Stimulated activated CD4-positive, alpha-beta T cell treated with anti-CD3 and anti-CD28 coated beads, Interleukin-4, amount 100 ng/mL, for 4 hours (primary cell): ENCODE measurements at regions not wholly inside any gene's neighbourhood (a gene's known extent, or its start where the extent isn't known, plus 50 kb on each side); places are given as distances from the start of the nearest gene placed in this dataset.
"Not testable (repeated sequence)": the region's sequence is repeated elsewhere in the genome, so short reads cannot be mapped to it uniquely, and the experiment has no call there.

Experiments
- DNase-seq, 2 experiments: peaks; one replicate each; pipeline ENCODE4 v3.0.0-alpha.2; 2020

GRCh38 chrX:1700757-1701156, 85.9 kb downstream of the ASMT start:
- DNase-seq: no peak

GRCh38 chrX:1701396-1701901, 86.6 kb downstream of the ASMT start:
- DNase-seq: not testable (repeated sequence)

- DNase-seq: peak in 1 of 2 experiments; percentile 3
Measured at GRCh38 chrX:1702142-1702541, 87.3 kb downstream of the ASMT start.

- DNase-seq: not testable (repeated sequence)
Measured at GRCh38 chrX:1702557-1702956, 87.7 kb downstream of the ASMT start.

- not testable (repeated sequence) for DNase-seq
Measured at GRCh38 chrX:1709277-1709676, 94.4 kb downstream of the ASMT start.

GRCh38 chrX:1713296-1713695, 98.4 kb downstream of the ASMT start:
- no peak for DNase-seq

- DNase-seq: no peak
Measured at GRCh38 chrX:1717373-1717772, 102.5 kb downstream of the ASMT start.

GRCh38 chrX:1719270-1719669, 104.4 kb downstream of the ASMT start:
- no peak for DNase-seq

GRCh38 chrX:1720836-1721235, 106.0 kb downstream of the ASMT start:
- DNase-seq: no peak

- DNase-seq: no peak
Measured at GRCh38 chrX:1725472-1725871, 110.6 kb downstream of the ASMT start.

GRCh38 chrX:1727531-1728027, 112.7 kb downstream of the ASMT start:
- no peak for DNase-seq

GRCh38 chrX:1734806-1735205, 119.9 kb downstream of the ASMT start:
- no peak for DNase-seq

- no peak for DNase-seq
Measured at GRCh38 chrX:1741816-1742394, 127.0 kb downstream of the ASMT start.

GRCh38 chrX:1743105-1743504, 128.2 kb downstream of the ASMT start:
- no peak for DNase-seq

- DNase-seq: no peak
Measured at GRCh38 chrX:1743663-1744062, 128.8 kb downstream of the ASMT start.

- DNase-seq: no peak
Measured at GRCh38 chrX:1748408-1748807, 133.5 kb downstream of the ASMT start.

GRCh38 chrX:1749499-1749898, 134.6 kb downstream of the ASMT start:
- DNase-seq: no peak

GRCh38 chrX:1750267-1750666, 135.4 kb downstream of the ASMT start:
- no peak for DNase-seq

GRCh38 chrX:1751781-1752180, 136.9 kb downstream of the ASMT start:
- DNase-seq: no peak

GRCh38 chrX:1752799-1753198, 137.9 kb downstream of the ASMT start:
- DNase-seq: not testable (repeated sequence)

GRCh38 chrX:1754077-1754476, 139.2 kb downstream of the ASMT start:
- no peak for DNase-seq

GRCh38 chrX:1763294-1763693, 148.4 kb downstream of the ASMT start:
- no peak for DNase-seq

GRCh38 chrX:1764883-1765364, 150.1 kb downstream of the ASMT start:
- not testable (repeated sequence) for DNase-seq

- DNase-seq: no peak
Measured at GRCh38 chrX:1767026-1767425, 152.2 kb downstream of the ASMT start.

- DNase-seq: no peak
Measured at GRCh38 chrX:1778817-1779216, 164.0 kb downstream of the ASMT start.
